GM12864 (cell line): ENCODE measurements at regions not wholly inside any gene's neighbourhood (a gene's known extent, or its start where the extent isn't known, plus 50 kb on each side); places are given as distances from the start of the nearest gene placed in this dataset.

Experiments
- DNase-seq: peaks from one replicate; pipeline ENCODE4 v3.0.0-alpha.2; 2011; ENCODE audit warnings: low read depth
- H3K4me3 ChIP-seq: 2 replicates; pipeline ENCODE4 v1.5.1; 2011; ENCODE audit warnings: mild to moderate bottlenecking, low read depth, low read length, control low read depth
- TF ChIP-seq, protein P1 (sequence below): IDR thresholded peaks from 2 replicates; pipeline ENCODE4 v1.5.1; 2011; ENCODE audit warnings: low read depth, mild to moderate bottlenecking, moderate library complexity, low read length, control low read depth, inconsistent platforms; ENCODE audit errors: missing control alignments

DNA sequence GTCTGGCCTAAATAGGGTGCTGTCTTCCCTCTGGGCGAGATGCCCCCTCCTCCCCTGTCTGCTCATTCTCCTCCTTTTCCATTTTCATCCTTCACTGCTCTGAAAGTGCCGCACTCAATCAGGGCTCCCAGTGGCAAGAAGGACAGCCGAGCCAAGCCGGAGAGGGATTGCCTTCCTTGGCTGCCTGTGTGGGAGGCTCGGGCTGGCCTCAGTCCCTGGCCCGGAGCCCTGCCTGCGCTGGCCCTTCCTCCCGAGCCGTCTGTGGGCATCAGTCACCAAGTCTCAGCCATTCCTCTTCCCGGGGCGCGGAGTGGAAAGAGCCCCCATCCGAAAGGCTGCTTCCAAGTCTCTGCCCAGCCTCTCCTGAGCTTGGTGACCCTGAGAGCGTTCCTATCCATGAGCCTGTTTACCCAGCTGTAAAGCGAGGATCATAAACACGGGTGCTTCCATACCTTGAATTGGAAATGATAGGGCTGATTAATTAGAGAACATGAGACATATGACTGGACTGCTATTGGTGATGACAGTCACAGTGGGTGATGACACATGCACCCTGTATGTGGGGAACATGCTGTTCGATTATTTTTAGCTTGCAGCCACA is 59.1 kb upstream of the TLE3 start:
- DNase-seq: no peak
- TF ChIP-seq, protein P1, sequence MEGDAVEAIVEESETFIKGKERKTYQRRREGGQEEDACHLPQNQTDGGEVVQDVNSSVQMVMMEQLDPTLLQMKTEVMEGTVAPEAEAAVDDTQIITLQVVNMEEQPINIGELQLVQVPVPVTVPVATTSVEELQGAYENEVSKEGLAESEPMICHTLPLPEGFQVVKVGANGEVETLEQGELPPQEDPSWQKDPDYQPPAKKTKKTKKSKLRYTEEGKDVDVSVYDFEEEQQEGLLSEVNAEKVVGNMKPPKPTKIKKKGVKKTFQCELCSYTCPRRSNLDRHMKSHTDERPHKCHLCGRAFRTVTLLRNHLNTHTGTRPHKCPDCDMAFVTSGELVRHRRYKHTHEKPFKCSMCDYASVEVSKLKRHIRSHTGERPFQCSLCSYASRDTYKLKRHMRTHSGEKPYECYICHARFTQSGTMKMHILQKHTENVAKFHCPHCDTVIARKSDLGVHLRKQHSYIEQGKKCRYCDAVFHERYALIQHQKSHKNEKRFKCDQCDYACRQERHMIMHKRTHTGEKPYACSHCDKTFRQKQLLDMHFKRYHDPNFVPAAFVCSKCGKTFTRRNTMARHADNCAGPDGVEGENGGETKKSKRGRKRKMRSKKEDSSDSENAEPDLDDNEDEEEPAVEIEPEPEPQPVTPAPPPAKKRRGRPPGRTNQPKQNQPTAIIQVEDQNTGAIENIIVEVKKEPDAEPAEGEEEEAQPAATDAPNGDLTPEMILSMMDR: no peak
- H3K4me3 ChIP-seq: no peak overlapping the region

DNA sequence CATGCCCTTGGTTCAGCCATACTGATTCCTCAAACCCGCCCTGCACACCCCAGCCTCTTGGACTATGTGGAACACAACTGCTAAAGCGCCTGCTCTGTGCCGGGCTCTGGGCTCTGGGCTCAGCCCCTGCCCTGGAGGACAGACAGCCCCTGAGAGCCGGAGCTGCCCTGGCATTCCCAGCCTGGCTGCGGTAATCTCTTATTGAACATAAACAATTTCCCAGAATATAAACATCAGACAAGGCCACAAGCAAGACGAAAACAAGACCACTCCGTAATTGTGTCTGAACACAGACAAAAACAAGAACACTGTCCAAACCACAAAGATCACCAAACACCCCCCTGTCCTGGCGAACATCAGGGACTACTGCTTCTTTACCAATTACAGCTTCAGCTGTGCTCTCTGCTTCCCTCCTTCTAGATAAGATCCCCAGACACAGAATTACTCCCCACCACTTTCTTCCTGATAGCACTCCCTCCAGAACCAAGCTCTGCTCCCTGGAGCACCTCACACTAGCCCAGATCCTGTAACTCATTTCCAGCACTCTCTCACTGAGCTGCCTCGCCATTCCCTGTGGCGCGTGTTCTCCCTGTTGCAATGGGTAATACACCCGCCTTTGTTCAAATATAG is 57.1 kb upstream of the TLE3 start:
- TF ChIP-seq, protein P1: no peak
- no peak overlapping the region for H3K4me3 ChIP-seq
- DNase-seq: no peak

DNA sequence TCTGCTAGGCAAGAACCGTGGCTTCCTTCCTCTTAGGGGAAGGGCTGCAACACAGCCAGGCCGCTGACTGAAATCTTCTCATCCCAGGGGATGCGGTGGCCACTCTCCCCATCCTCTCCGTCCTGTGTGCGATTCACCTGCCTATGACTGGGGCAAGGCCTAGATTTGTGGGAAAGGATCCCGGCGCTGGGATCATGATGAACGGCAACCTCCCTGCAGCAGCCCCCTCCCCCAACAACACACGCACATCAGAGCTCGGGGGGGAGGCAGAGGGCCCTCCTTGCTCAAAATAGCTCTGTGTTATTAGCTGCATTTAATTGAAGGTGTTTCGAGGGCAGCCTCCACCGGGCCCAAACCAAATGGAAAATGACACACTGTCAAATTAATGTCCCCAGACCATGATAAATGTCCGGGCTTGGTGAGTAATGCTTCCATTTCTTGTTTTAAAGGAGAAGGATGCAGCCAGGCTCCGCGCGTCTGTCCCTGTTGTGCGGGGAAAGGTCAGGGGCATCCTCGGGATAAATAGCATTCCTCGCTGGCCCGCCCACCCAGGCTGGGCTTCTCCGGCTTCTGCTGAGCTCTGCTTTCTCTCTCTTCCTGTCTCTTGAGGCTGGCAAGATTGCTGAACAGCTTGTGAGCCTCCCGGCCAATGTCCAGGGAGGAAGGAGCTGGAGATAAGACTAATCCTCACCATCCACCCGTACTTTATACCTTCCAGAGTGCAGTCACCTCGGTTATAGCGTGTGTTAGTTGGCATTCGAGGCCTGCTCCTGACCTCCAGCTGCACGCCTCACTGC is 56.4 kb upstream of the TLE3 start:
- TF ChIP-seq, protein P1: no peak
- DNase-seq: no peak
- no peak overlapping the region for H3K4me3 ChIP-seq

DNA sequence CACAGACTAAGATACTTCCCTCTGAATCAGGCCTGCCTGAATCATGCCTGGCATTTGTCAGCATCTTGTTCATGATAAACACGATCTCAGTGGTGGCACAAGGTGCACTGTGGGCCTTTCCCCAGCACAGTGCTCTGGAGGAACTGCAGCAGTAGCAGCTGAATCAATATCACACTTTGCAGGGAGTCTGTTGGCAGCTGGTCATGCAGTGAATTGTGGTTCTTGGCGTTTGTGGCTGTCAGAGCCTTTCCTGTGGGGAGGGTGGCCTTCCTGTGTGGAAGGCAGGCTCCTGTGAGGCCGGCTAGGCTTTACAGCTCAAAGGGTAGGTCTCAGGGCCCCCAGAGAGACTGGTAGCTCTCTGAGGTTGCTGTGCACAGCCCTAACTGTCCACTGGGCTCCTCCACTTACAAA is 54.4 kb upstream of the TLE3 start:
- DNase-seq: no peak
- no peak overlapping the region for H3K4me3 ChIP-seq
- TF ChIP-seq, protein P1: no peak

DNA sequence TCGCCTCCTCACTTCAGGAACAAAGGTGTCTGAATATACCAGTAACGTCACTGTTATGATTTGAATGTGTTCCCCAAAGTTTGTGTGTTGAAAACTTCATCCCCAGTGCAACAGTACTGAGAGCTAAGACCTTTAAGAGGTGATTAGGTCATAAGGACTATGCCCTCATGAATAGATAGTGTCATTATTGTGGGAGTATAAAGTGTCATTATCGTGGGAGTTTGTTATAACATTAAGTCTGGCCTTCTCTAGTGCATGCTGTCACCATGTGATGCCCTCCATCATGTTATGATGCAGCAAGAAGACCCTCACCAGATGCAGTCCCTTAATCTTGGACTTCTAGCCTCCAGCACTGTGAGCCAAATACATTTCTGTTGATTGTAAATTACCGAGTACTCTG is 53.7 kb upstream of the TLE3 start:
- no peak overlapping the region for H3K4me3 ChIP-seq
- TF ChIP-seq, protein P1: no peak
- DNase-seq: no peak

DNA sequence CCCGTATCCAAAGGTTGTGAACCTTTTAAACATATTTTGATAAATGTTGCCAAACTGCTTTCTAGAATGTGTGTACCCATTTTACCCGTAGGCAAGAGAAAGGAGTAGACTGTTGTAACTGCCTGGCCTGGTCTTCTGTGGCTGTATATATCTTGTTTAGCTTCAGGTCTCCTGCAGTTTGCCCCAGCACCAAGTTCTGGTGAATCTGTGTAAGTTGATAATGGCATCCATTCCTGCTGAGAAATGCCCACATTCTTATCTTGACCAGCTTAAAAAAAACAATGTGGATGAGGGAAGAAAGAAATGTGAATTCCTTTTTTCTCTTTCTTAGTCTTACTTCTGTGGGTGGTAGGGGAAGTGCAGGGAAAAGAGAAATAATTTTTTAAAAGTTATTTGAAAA is 53.3 kb upstream of the TLE3 start:
- TF ChIP-seq, protein P1: no peak
- DNase-seq: no peak
- no peak overlapping the region for H3K4me3 ChIP-seq

DNA sequence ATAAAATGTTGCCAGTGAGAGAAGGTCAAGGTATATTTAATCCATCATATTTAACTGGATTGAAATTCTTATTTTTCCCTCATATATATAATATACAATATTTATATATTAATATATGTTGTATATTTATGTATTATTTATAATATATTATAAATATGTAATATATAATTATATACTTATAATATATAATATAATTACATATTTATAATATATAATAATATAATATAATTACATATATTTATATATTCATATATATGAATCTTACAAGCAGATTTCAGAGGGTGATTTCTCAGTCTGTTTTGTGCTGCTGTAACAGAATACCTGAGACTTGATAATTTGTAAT is 52.7 kb upstream of the TLE3 start:
- H3K4me3 ChIP-seq: no peak overlapping the region
- TF ChIP-seq, protein P1: no peak
- no peak for DNase-seq
